ENCODE measurements at regions not wholly inside any gene's neighbourhood (a gene's known extent, or its start where the extent isn't known, plus 50 kb on each side); places are given as distances from the start of the nearest gene placed in this dataset.

- no peak for DNase-seq (ENCODE audit: low read depth)
- TF ChIP-seq CTCF (IDR thresholded peaks at IDR 0.05; ENCODE audit: insufficient read depth, low read depth, low read length) = no peak
- no peak overlapping the region for H3K4me3 ChIP-seq (ENCODE audit: low read depth, low read length)
Observed at GRCh38 chr3:70554170-70554569, 241.7 kb upstream of the MDFIC2 start.

DNA sequence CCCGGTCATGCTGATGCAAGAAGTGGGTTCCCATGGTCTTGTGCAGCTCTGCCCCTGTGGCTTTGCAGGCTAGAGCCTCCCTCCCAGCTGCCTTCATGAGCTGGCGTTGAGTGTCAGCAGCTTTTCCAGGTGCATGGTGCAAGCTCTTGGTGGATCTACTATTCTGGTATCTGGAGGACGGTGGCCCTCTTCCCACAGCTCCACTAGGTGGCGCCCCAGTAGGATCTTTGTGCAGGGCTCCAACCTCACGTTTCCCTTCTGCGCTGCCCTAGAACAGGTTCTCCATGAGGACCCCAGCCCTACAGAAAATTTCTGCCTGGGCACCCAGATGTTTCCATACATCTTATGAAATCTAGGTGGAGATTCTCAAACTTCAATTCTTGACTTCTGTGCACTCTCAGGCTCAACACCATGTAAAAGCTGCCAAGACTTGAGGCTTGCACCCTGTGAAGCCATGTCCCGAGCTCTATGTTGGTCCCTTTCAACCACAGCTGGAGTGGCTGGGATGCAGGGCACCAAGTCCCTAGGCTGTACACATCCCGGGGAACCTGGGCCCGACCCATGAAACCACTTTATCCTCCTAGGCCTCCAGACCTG is 238.4 kb upstream of the MDFIC2 start:
- peak; percentile 58 for DNase-seq (ENCODE audit: low read depth)
- no peak overlapping the region for H3K4me3 ChIP-seq (ENCODE audit: low read depth, low read length)
- TF ChIP-seq CTCF (IDR thresholded peaks at IDR 0.05; ENCODE audit: insufficient read depth, low read depth, low read length) = peak; percentile 82

- no peak for DNase-seq (ENCODE audit: low read depth)
- no peak for TF ChIP-seq CTCF (IDR thresholded peaks at IDR 0.05; ENCODE audit: insufficient read depth, low read depth, low read length)
Observed at GRCh38 chr3:70546679-70547078, 234.2 kb upstream of the MDFIC2 start.

GRCh38 chr3:70543493-70543892 is 231.1 kb upstream of the MDFIC2 start:
- no peak overlapping the region for H3K4me3 ChIP-seq (ENCODE audit: low read depth, low read length)
- no peak for DNase-seq (ENCODE audit: low read depth)
- no peak for TF ChIP-seq CTCF (IDR thresholded peaks at IDR 0.05; ENCODE audit: insufficient read depth, low read depth, low read length)

More at GRCh38 chr3:70546679-70547078, 234.2 kb upstream of the MDFIC2 start:
- H3K4me3 ChIP-seq (ENCODE audit: low read depth, low read length) = no peak overlapping the region

GRCh38 chr3:70539908-70540307 is 227.5 kb upstream of the MDFIC2 start:
- TF ChIP-seq CTCF (IDR thresholded peaks at IDR 0.05; ENCODE audit: insufficient read depth, low read depth, low read length) = peak; percentile 32
- no peak for DNase-seq (ENCODE audit: low read depth)
- no peak overlapping the region for H3K4me3 ChIP-seq (ENCODE audit: low read depth, low read length)

- H3K4me3 ChIP-seq (ENCODE audit: low read depth, low read length) = no peak overlapping the region
- no peak for DNase-seq (ENCODE audit: low read depth)
- TF ChIP-seq CTCF (IDR thresholded peaks at IDR 0.05; ENCODE audit: insufficient read depth, low read depth, low read length) = no peak
Observed at GRCh38 chr3:70532806-70533205, 220.4 kb upstream of the MDFIC2 start.

All from fibroblast of villous mesenchyme (primary cell).